Osteoblast (primary cell): ENCODE measurements at regions not wholly inside any gene's neighbourhood (a gene's known extent, or its start where the extent isn't known, plus 50 kb on each side); places are given as distances from the start of the nearest gene placed in this dataset.

ENCODE experiments used
- DNase-seq: peaks from one replicate; pipeline ENCODE4 v3.0.0; 2011; ENCODE audit warnings: low spot score, mixed read lengths; ENCODE audit not compliant: insufficient read length; ENCODE audit errors: missing footprints
- H2AFZ ChIP-seq: 2 replicates; pipeline ENCODE4 v1.6.0; 2011; ENCODE audit warnings: mild to moderate bottlenecking, low read length
- H3K27ac ChIP-seq: 2 replicates; pipeline ENCODE4 v1.5.1; 2011; ENCODE audit warnings: mild to moderate bottlenecking, low read depth, low read length, moderate library complexity
- H3K27me3 ChIP-seq: 2 replicates; pipeline ENCODE4 v1.6.0; 2012; ENCODE audit warnings: mild to moderate bottlenecking, control low read depth, inconsistent platforms, low read length, moderate library complexity; ENCODE audit not compliant: insufficient read depth
- H3K36me3 ChIP-seq: 2 replicates; pipeline ENCODE4 v1.5.1; 2011; ENCODE audit warnings: mild to moderate bottlenecking, low read length, control low read depth, moderate library complexity; ENCODE audit not compliant: insufficient read depth
- H3K4me1 ChIP-seq: 2 replicates; pipeline ENCODE4 v1.5.1; 2011; ENCODE audit warnings: mild to moderate bottlenecking, low read length, control low read depth, moderate library complexity; ENCODE audit not compliant: insufficient read depth
- H3K4me2 ChIP-seq: 2 replicates; pipeline ENCODE4 v1.6.0; 2011; ENCODE audit warnings: mild to moderate bottlenecking, low read length; ENCODE audit not compliant: insufficient read depth
- H3K4me3 ChIP-seq: fragments of 200-600 bp; sonication (generic); 3 replicates; pipeline ENCODE4 v1.5.1; 2012; ENCODE audit warnings: mild to moderate bottlenecking, low read length, inconsistent platforms; ENCODE audit not compliant: insufficient read depth
- H3K79me2 ChIP-seq: 2 replicates; pipeline ENCODE4 v1.6.0; 2012; ENCODE audit warnings: mild to moderate bottlenecking, low read length, control low read depth, inconsistent platforms; ENCODE audit not compliant: insufficient read depth
- H3K9me3 ChIP-seq: 2 replicates; pipeline ENCODE4 v1.5.1; 2011; ENCODE audit warnings: low read depth, low read length, control low read depth
- H4K20me1 ChIP-seq: 2 replicates; pipeline ENCODE4 v1.6.0; 2012; ENCODE audit warnings: mild to moderate bottlenecking, low read length, control low read depth; ENCODE audit not compliant: insufficient read depth
- CTCF ChIP-seq: IDR thresholded peaks from 2 replicates; pipeline ENCODE4 v1.5.1; 2011; ENCODE audit warnings: mild to moderate bottlenecking, low read depth, low read length, moderate library complexity; ENCODE audit errors: extremely low read depth

- H3K27ac ChIP-seq: no peak overlapping the region
- DNase-seq: no peak
- no peaks in the 10 kb centered on the region for H3K36me3 ChIP-seq
- no peaks in the 10 kb centered on the region for H3K27me3 ChIP-seq
- no peak overlapping the region for H3K4me3 ChIP-seq
- no peak for TF ChIP-seq CTCF
- no peak overlapping the region for H2AFZ ChIP-seq
- H3K4me1 ChIP-seq: no peaks in the 10 kb centered on the region
- H3K9me3 ChIP-seq: peaks cover 4% of the 10 kb centered on the region
- H3K79me2 ChIP-seq: no peaks in the 10 kb centered on the region
- H3K4me2 ChIP-seq: no peak overlapping the region
- no peaks in the 10 kb centered on the region for H4K20me1 ChIP-seq
Measured at GRCh38 chr15:53080484-53080883, 290.3 kb upstream of the ONECUT1 start.

GRCh38 chr15:53074221-53074620 is 284.1 kb upstream of the ONECUT1 start:
- Histone ChIP-seq H4K20me1 (no peaks in the 10 kb centered on the region), H3K79me2 (no peaks in the 10 kb centered on the region), H3K27ac (no peak overlapping the region), H3K36me3 (no peaks in the 10 kb centered on the region), H3K27me3 (no peaks in the 10 kb centered on the region), H2AFZ (no peak overlapping the region), H3K4me2 (no peak overlapping the region), H3K9me3 (peaks cover 4% of the 10 kb centered on the region), H3K4me1 (no peaks in the 10 kb centered on the region), H3K4me3 (no peak overlapping the region)
- TF ChIP-seq CTCF: no peak
- DNase-seq: no peak

GRCh38 chr15:53072077-53072476 is 281.9 kb upstream of the ONECUT1 start:
- H3K4me2 ChIP-seq: no peak overlapping the region
- no peak overlapping the region for H3K27ac ChIP-seq
- peak; percentile 52 for DNase-seq
- peaks cover 4% of the 10 kb centered on the region for H3K9me3 ChIP-seq
- H3K36me3 ChIP-seq: no peaks in the 10 kb centered on the region
- no peak overlapping the region for H2AFZ ChIP-seq
- H3K79me2 ChIP-seq: no peaks in the 10 kb centered on the region
- H3K4me1 ChIP-seq: no peaks in the 10 kb centered on the region
- no peaks in the 10 kb centered on the region for H3K27me3 ChIP-seq
- no peak for TF ChIP-seq CTCF
- no peak overlapping the region for H3K4me3 ChIP-seq
- no peaks in the 10 kb centered on the region for H4K20me1 ChIP-seq

GRCh38 chr15:53068636-53069035 is 278.5 kb upstream of the ONECUT1 start:
- H4K20me1 ChIP-seq: no peaks in the 10 kb centered on the region
- no peak overlapping the region for H3K27ac ChIP-seq
- H2AFZ ChIP-seq: no peak overlapping the region
- H3K36me3 ChIP-seq: no peaks in the 10 kb centered on the region
- H3K4me1 ChIP-seq: no peaks in the 10 kb centered on the region
- no peaks in the 10 kb centered on the region for H3K79me2 ChIP-seq
- no peak overlapping the region for H3K4me2 ChIP-seq
- H3K27me3 ChIP-seq: no peaks in the 10 kb centered on the region
- no peak overlapping the region for H3K4me3 ChIP-seq
- H3K9me3 ChIP-seq: no peaks in the 10 kb centered on the region
- DNase-seq: no peak
- TF ChIP-seq CTCF: no peak
